ENCODE measurements at regions not wholly inside any gene's neighbourhood (a gene's known extent, or its start where the extent isn't known, plus 50 kb on each side); places are given as distances from the start of the nearest gene placed in this dataset.
"Not testable (repeated sequence)": the region's sequence is repeated elsewhere in the genome, so short reads cannot be mapped to it uniquely, and the experiment has no call there.

DNA sequence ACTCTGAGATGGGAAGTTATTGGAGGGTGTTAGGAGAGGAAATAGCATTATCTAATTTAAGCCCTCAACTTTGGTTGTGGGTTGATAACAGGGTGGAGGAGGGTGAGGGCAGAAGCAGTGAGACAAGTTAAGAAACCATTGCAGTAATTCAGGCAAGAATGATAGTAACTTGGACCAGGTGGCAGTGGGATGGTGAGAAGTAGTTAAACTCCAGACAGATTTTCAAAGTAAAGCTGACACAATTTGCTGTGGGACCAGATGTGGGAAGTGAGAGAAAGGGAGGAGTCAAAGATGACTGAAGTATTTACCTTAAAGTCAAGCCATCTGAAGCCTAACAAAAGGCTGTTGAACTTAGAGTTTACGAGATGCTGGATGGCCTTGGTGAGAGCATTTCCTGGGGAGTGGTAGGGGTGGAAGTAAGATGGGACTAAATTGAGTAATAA, 163.2 kb upstream of the KLF7 start:
- no peak for DNase-seq (ENCODE audit: low read depth)

DNA sequence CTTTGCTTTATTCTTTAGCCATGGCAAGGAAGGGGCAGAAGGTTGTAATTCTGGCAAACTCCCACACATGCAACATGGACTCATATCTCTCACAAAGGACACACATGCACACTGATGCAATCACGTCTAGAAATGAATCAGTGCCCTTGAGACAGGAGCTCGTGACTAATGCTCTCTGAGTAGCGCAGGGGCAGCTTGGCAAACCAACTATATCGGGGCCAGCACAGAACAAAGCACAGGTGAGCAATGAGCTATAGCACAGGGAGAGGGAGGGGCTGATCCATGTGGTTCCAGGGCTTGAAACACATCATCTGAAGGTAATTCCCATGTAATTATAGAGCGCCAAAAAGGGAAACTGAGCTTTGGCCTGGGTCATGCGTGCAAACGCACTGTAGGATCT, 165.2 kb upstream of the KLF7 start:
- peak; percentile 93 for DNase-seq (ENCODE audit: low read depth)

DNA sequence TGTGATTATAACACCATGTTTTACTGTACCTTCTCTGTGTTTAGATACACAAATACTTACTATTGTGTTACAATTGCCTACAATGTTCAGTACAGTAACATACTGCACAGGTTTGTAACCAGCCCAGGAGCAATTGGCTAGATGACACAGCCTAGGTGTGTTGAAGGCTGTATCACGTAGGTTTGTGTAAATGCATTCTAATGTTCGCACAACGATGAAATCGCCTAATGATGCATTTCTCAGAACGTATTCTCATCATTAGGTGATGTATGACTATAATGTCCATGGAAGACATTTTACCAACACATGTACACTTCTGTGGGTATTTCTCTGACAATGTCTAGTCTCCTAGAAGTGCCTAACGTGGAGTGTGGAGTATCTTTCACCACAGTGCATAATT, 165.9 kb upstream of the KLF7 start:
- DNase-seq (ENCODE audit: low read depth) = no peak

DNA sequence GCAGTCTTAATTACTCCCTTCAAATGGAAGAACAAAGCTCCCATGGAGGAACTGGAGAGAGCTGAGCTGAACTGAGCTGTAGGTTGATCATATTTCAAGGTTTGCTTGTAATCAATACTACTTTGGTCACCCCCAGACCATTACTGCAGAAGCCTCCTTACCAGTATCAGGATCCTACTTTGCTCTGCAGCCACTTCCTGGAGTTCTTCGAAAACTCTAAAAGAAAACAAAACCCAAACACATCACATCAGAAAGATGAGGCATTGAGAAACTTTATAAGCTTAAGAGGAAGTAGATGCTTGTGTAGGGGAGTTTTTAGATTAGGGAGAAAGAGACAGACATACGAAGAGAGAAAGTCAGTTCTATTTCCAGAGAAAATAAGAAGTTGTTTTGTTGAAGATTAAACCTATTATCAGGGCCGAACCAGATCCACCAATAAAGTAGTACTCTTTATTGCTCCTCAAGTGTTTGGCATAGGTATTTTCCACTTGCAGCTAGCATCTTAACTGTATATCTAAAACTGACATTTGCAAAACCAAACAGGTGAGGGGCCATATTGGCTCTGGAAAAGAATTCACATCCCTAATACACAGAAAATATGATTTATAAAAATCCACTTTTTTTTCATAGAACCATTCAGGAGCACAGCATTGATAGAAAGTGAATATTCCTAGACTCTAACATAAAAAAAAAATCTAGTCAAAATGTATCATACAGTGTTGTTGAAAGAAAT, 166.9 kb upstream of the KLF7 start:
- DNase-seq (ENCODE audit: low read depth) = no peak

DNA sequence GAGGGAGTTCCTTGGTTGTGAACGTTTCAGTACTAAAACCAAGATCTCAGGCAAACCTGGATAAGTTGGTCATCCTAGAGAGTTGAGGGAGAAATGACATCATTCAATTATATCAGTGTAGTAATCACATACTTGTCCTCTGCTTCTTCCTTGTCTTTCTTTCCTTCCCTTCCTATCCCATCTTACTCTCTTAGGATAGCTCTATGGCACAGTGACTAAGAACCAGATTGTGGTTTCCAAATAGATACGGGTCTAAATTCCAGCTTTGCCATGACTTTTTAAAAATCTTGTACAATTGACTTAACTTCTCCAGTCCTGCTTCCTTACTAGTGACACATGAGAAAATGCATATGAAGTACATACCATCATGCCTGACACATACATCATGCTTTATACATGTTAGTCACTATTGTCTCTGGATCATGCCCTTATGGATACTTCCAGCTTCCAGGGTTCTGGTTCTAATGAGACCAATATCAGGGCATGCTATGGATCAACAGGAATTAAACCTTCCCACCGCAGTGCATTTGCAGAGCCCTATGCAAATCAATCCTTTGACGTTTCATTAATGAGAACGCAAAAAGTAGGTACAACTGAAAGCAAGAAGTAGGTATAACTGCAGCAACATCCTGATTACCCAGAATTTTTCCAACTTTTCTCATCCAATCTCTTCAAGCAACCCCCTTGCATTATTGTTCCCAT, 168.0 kb upstream of the KLF7 start:
- DNase-seq (ENCODE audit: low read depth) = peak; percentile 69

DNA sequence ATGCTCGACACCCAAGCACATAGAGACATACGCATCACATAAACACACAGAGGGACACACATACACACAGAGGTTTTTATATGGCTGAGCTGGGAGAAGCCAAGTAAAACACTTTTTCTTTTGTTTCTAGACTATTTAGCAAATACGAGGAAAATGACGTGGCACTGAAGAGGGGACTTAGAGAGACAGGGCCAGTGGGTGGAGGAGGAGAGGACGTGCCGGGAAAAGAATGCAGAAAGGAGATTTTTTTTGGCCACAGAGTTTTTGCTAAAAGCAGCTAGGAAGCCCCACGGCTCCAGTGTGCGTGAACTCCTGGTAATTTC, 168.5 kb upstream of the KLF7 start:
- no peak for DNase-seq (ENCODE audit: low read depth)

DNA sequence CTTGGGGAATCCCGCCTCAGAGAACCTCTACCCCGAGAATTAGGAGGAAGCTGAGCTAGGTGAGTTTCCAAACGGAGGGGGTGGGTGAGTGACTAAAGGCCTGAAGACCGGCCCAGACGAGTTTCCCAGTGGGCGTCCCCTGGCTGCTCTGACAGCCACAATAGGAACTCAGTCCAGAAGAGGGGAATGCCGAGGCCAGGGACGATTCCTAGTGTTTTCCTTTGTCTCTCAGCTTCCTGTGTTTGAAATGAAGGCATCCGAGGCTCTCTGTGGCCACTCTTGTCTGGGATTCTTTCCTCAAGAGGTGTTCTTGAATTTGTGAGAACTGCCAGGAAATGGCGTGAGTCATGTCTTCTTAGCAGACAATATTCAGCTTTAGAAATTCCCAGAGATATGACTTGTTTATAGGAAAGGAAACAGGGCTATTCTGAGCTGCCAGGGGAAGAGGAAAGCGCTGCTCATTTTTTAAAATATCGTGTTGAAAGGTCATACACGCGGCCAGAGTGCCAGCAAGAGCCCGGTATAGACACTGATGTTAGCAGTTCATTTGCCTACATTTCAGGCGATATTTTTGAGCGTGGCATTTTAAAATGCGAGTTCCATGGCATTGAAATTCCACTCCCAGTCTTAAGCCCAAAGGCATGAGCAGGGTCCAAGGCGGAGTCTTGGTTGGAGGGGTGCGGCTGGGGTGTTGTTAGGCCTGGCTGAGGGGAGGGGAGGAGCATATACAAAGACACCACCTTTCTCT, 169.1 kb upstream of the KLF7 start:
- peak; percentile 98 for DNase-seq (ENCODE audit: low read depth)

DNA sequence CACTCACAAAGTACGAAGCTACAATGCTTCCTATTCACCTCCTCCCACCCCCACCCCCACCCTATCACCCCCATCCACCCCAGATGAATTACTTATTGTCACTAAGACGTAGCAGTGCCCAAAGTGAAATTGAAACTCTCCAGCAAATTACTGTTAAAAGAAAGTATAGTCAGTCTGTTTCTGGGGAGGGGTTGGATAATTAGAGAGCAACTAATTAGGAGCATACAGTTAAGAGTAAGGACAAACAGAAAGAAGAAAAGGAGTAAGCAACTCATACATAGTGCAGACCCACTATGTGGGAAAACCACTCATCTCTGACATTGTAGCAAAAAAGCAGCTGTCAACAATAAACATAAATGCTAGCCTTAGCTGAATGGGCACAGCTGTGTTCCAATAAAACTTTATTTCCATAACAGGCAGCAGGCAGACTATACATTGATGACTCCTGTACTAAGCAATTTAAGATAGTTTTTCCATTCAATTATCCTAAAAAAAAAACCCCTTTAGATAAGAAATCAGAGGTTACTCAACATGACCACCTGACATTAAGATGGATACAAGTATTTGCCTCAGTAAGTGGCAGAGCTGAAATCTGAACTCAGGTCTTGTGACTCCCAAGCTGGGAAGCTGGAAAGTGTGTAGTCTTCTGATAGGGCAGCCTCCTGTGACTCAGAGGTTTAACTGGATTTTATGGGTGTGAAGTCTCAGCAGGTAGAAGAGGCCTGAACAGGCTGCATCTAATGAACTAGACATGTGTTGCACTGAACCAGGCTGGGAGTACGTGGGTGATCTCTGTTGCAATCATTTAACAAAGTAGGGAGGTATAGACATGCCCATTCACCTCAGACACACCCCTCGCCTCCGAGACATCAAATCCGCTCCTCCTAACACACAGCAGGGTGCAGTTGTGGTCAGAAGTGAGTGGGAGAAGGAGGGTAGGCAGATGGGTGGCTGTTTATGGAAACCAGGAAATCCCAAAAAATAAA, 171.8 kb upstream of the KLF7 start:
- peak; percentile 75 for DNase-seq (ENCODE audit: low read depth)

DNA sequence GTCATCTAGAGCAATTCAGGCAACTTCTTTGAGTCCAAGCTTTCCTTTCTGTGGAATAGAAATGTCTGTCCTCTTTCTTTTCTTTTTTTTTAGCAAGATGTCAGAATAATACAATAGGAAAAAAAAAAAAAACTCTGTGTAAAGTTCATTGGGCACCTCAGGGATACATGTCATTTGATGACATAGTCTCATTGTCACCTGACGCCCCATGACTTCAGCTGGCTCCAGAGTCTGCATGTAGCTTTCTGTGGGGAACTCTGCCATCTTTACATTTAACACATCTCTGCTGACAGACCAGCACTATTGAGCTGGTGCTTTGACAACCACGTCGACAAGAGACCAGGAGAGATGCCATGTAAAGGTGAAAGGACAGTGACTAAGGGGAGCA, 172.5 kb upstream of the KLF7 start:
- DNase-seq (ENCODE audit: low read depth) = peak; percentile 15

DNA sequence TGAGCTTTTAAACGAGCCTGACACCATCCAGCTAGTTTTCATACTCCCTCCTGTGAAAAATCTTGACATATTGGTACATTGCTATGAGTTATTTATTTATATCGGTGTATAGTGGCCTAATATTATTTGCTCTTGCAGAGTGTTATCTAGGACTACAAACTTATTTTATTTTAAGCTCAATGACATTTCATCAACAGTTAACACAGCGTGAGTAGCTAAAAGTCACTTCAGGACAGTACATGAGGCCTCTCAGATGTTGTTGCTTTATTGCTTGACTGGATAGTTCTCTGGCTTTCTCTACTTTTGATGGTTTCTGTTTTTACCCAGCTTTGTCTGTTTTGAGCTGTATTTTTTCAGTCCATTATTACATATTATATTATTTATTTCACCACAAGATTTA, 172.9 kb upstream of the KLF7 start:
- DNase-seq (ENCODE audit: low read depth) = no peak

DNA sequence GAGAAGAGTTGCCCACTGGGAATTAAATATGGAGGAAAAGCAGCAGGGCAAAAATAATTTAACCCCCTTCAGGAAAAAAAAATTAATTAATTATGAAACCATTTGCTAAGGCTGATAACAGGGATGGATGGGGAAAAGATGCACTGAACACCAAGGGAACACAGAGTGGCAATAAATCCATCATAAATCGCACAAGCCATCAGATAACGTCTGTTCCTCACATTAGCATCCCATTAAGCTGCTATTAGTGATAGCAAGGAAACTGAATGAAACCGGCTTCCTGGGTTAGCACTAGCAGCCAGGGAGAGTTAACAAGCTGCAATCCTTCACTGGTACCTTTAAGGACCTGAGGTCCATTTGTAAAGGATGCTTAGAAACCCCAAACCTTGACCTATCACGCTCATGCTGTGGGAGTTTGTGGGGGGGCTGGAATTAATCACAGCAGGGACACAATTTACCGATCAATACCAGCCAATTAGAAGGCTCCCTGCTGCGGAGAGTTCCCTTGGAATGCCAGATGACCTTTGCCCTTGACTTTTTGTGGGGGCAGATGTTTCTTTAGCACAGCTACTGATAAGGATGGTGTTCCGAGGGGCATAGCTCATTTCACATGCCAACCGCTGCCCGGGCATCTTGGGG, 175.5 kb upstream of the KLF7 start:
- DNase-seq (ENCODE audit: low read depth) = no peak

DNA sequence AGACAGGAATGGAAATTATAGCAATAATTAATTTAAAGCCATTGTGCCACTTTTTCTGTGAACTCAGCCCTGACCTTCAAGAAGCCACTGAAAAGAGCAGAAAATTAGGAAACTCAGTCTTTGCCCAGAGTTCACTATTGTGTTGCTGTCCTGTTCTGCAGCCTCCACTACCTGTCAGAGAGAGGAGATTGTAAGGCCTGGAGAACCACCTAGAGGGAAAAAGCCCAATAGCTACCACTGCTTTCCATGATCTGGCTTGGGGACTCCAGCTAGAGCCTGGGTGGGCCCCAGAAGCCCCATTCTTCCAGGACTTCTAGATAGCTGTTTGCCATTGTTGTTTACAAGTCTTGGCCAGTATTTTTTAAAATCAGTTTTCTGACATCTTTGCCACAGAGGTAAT, 176.1 kb upstream of the KLF7 start:
- peak; percentile 42 for DNase-seq (ENCODE audit: low read depth)

DNA sequence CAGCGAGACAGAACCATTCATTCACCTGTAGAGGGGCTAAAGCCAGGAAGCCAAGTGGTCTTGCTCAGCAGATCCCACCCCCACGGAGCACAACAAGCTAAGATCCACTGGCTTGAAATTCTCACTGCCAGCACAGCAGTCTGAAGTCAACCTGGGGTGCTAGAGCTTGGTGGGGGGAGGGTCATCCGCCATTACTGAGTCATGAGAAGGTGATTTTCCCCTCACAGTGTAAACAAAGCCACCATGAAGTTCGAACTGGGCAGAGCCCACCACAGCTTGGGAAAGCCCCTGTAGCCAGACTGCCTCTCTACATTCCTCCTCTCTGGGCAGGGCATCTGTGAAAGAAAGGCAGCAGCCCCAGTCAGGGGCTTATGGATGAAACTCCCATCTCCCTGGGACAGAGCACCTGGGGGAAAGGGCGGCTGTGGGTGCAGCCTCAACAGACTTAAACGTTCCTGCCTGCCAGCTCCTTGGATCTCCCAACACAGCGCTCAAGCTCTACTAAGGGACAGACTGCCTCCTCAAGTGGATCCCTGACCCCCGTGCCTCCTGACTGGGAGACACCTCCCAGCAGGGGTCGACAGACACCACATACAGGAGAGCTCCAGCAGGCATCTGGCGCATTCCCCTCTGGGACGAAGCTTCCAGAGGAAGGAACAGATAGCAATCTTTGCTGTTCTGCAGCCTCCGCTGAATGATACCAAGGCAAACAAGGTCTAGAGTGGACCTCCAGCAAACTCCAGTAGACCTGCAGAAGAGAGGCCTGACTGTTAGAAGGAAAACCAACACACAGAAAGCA, 179.0 kb upstream of the KLF7 start:
- DNase-seq (ENCODE audit: low read depth) = not testable (repeated sequence)

DNA sequence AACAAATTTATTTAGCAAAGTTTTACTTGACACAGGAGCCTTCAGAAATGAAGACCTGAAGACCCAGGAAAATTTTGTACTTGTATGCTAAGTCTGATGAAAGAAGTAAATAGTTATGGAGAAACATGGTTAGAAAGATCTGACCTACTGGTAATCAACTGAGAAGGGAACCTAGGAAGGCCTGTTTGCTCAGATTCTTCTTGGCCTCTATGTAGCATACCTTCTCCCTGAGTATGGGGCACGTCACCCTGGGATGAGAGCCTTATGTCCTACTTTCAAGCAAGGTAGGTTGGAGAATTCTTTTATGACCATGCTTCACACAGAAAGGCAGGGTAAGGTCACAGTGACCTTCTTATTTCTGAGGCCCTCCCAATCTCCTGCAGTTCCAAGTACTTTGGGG, 178.6 kb upstream of the CREB1 start:
- DNase-seq (ENCODE audit: low read depth) = no peak

DNA sequence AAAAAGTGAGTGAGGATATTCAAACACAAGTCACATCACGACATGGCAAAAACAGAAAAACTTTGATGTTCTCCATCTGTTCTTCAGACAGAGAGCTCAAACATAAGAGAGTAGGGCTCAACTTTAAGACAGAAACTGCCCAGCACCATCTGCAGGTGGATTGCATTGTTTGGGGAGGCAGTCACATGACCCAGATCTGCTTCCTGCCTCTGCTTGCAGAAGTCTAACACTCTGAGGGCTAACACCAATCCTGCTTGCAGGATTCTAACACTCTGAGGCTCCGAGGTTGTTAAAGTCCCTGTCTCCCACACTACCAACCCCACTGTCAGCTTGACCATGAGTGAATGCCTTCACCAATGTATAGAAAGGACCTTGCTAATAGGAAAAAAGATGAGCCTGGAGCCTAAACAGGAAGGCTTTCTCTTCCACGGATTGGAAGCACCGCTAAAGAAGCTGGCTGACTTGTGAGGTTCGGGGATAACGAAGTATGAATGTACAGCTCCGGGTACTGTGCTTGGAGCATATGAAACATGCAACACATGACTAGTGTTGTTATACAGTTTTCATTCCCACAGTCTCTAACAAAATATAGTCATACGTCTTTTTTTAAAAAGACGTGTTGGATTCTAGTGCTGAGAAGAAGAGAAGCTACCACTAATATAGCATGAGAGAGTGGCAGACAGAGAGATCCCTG, 176.6 kb upstream of the CREB1 start:
- peak; percentile 15 for DNase-seq (ENCODE audit: low read depth)

DNA sequence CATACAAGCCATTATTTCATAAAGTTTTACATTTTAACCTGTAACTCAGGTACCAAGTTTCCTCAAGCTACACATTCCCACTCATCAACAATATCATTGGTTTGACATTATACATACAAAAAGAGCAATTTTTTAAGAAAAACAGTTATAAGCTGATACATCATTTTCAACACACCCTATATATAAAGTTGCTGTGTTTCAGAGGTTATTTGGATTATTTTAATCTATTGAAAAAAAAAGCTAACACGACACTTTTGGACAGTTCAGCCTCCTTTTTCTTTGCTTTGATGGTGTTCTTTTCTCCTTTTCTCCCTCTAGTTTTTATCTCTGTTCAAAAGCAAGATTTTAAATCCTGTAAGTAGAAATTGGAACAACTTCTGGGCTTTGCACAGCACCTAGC, 175.9 kb upstream of the CREB1 start:
- DNase-seq (ENCODE audit: low read depth) = no peak

DNA sequence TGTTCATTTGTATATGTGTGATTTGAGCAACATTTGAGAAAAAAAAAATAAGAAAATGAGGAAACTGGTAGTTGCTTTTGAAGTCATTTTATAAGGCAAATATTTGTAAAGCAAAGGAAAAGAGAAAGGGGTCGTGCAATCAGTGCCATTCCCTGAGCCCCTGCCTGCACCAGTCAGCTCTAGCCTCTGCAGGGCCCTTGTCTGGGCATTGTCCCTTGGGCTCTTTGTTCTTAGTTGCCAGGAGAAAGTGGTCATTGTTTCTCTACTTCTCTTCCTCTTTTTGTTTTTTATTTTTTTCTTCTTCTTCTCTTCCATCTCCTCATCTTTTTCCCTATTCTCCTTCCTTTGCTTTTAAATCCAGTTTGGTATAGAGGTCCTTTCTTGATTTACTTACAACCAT, 175.3 kb upstream of the CREB1 start:
- no peak for DNase-seq (ENCODE audit: low read depth)

DNA sequence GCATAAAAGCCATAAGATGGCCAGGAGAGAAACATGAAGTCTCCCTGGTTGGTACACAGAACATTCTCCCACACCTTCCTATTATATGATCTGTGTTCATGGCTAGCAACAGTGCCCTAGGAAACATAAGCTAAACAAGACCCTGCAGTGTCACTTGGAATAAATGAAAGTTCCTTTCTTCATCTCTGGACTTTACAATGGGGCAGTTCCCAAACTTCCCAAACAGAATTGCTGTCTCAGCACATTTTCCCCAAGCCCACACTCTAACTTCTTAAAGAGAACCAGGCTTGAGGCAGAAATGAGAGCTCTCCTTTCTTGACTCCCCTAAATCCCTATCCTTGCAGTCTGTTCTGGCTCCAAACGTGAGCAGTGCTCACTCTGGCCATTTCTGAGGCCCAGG, 173.2 kb upstream of the CREB1 start:
- DNase-seq (ENCODE audit: low read depth) = no peak

DNA sequence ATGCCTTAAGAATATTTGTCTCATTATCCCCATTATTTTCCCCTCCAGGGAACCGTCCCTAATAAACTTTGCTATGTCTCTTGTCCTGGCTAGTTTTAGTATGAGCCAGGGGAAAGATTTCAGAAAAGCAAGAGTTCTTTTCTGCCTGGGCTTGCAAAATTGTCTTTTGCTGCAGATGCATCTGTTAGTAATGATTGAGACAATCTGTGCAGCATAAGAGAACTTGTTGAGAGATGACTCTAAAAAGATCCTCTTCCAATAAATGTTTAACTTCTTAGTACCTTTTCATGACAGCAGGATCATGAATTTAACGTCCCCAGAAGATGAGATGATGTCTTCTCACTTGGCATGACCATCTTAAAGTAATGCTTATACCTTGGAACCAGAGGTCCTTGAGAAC, 172.5 kb upstream of the CREB1 start:
- DNase-seq (ENCODE audit: low read depth) = no peak

DNA sequence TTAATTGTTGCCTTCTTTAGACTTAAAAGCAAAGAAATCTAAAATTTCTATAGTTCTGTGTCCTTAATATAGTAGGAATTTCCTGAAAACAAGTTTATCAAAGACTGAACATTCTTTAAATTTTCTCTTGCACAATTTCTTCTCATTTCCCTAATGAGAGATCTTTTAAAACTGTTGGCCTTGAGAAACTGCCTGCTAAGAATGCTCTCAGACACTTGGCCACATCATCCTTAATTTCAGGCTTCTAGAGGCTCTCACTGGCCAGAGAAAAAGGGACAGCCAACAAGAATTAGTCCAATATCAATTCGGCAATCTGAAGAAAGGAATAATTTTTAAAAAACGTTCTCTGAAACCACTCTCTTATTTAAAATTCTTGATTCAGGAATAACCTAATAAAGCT, 167.0 kb upstream of the CREB1 start:
- no peak for DNase-seq (ENCODE audit: low read depth)

Measured in M059J (cell line).